NCI-H1694 treated with DMSO at 0.1 percent for 48 hours (cell line): ENCODE measurements at regions not wholly inside any gene's neighbourhood (a gene's known extent, or its start where the extent isn't known, plus 50 kb on each side); places are given as distances from the start of the nearest gene placed in this dataset.

ENCODE experiments used
- DNase-seq: peaks from one replicate; lab custom pipeline; 2025; lab: John Stamatoyannopoulos, UW

DNA sequence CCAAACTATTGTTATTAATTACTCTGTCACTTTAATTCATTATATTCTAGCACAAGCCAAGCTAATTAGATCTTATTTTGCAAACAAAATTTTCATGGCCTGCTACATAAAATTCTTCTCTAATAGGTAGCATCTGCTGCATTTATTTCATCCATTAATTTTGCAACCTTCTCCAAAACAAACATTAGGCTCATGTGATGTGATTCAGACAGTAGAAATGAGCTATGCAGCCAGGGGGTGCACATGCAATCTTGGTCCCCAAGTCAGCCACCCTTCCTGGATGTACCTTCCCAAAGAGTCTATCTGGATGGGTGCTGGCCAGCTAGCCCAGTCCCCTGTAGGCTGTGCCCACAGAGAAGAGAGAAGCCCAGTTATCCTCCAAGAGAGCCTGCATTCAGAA is 242.1 kb upstream of the OSR1 start:
- DNase-seq, result peak; percentile 53

DNA sequence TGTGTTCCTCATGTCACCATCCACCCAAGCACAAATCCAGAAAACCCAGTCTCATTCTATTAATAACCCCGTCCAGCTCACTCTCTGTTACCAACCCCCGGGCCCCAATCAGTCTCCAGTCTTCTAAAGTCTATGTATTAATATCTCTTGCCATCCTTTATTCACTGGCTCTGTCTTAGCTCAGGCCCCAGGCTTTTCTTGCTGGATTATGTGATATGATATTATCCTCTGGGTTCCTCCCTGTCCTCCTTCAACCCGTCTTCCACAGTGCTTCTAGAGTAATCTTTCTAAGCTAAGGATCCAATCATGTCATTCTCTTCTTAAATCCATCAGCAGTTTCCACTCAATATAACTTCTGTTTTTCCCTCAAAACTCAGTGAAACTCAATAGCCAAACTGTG is 240.5 kb upstream of the OSR1 start:
- DNase-seq, result no peak

DNA sequence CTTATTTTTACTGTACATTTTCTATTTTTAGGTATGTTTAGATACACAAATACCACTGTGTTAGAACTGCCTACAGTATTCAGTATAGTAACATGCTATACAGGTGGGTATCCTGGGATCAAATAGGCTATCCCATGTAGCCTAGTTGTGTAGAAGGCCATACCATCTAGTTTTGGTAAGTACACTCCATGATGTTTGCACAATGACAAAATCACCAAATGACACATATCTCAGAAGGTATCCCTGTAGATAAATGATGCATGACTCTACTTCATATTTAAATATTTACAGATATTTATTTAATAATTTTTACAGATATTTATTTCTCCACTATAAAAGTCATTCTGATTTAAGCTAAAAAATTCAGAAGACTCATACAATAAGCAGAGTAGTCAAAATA is 233.8 kb upstream of the OSR1 start:
- no peak for DNase-seq

DNA sequence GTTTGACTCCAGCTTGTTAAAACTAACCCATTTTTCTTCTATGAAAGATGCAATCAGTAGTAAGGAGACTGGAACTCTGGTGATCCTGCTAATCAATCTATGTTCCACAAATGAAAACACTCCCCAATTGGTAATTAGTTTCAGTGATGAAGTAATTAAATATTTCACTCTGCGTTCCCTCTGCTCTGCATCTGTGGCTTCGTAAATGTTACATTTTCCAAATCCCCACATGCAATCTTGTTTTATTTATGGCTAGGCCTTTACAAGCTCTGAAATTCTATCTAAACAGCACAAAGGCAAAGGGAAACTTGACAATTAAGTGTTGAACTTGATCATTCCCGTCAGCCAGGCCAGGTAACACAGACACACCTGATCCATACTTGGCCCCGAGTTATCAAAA is 231.4 kb upstream of the OSR1 start:
- DNase-seq, result no peak

DNA sequence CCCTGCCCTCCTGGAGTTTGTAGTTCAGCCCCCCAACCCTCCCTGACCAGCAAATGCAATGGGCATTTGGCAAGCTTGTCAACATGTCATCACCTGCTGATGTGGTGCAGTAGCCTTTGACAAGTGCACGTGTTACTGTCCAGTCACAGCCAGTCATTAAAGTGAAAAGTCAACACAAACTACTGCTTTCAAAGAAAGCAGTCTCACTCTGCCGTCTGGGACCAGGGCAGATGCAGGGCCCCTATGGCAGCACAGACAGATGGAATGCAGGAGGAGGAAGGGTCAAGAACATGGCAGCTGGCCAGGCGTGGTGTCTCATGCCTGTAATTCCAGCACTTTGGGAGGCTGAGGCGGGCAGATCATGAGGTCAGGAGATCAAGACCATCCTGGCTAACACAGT is 222.4 kb upstream of the OSR1 start:
- DNase-seq, result no peak

DNA sequence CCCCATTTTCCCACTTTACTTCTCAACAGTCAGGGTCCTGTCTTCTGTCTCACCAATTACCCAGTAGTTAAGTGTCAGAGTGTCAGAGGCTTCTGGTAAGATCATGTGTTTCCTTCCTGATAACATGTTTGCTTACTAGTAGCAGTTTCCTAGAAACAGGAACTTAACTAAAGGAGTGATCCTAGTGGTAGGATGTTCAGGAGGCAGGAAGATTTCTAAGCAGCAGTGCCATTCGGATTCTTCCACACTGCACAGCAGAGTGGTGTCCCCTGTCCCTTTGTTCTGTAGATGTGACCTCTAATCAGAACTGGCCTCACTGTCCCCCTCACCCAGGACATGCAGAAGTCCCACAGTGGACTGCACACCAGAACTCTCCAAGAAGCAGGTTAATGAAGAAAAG is 221.8 kb upstream of the OSR1 start:
- DNase-seq, result no peak

DNA sequence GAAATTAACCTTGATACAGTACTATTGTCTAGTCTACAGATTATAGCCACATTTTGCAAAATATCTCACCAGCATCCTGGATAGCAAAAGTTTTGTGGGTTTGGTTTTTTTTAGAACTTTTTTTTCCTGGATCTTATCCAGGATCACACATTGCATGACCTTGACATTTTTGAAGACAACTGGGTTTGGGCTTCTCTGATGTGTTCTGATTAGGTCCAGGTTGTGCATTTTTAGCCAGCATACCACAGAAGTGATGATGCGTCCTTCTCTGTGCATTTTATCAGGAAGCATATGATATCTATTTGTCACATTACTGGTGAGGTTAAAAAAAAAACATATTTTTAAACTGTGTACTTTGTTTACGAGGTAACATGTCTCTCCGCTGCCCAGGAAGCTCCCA is 221.0 kb upstream of the OSR1 start:
- no peak for DNase-seq

DNA sequence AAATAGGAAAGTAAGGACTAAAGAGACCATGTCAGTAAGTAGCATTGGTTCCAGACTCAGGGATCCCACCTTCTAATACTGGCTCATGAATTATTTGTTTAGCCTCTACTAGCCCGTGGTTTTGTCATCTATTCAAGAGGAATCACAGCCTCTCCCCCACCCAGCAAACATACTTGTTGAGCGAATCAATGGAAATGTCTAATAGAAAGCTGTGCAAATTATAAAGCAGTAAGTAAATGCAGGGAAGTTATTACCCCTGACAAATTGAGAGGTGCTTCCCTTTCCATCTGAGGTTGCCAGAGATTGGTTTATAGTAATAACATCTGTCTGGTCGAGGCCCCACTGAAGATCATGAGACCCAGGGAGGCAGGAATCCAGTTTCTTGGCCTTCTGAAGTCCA is 219.3 kb upstream of the OSR1 start:
- no peak for DNase-seq

DNA sequence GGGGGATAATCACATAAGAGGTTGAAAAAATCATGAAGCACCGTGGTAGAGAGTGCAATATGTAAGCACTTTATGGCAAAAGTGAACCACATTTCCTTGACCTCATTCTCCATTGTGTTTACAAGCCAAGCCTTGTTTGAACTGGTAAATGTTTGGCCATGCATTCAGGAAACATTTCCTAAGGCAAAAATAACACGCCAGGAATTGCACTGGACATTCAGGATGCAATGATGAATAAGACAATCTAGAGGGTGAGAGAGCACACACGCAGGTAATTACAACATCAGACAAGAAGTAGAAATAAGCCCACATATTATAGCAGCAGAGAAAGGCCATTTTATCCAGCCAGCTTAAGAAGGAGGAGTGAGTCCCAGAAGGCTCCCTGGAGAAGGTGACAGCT is 218.0 kb upstream of the OSR1 start:
- no peak for DNase-seq

DNA sequence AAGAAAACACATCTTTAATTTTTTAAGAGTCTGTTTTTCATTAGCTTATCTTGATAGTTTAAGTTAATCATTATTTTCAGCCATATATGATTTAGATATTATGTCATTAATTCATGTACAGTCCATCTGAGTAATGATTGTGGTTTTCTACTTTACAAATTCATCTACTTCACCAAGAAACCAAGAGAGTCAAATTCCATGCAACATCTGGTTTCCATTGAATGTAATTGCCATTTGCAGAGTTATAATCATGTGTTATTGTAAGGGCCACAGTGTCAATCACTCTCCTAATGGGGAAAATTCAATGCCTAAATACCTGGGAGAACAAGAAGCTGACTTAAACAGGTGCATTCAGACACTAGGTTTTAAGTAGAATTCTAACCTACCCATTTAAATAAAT is 217.2 kb upstream of the OSR1 start:
- no peak for DNase-seq

DNA sequence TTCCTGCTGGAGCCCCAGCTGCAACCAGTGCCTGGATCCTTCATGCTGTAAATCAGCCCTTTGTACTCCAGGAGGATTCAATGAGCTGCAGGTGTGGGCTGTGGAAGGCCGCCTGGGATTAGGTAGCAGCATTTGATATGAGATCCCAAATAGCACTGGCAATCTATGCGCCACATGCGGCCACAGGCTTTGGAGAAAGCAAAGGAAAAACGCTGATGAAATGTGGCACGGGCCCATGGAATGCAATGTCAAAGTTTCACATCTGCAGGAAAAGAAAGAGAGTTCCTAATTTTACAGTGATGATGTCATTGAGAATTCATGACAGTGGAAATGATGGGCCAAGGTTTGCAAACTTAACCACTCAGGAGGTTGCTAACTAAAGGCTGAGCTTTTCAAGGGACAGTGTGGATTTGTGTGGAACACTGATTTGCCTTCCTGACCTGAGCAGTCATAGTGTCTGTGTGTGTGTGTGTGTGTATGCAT is 216.4 kb upstream of the OSR1 start:
- no peak for DNase-seq

DNA sequence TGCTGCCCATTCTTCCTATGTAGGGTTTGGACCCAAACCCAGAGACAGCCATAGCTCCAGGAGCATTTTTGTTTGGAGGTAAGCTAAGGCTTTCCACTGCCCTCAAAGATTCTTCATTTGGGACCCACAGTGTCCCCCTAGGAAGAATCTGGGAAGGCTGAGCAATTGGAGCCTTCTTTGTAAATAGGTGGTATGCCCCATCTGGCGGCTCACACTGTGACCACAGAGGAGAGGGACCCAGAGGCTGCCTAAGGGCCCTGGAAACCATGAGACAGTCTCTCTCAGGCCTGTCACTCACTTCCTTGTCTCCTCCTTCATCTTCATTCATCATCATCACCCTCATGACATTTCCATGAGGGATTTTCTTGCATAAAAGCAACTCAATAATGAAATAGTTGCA is 215.4 kb upstream of the OSR1 start:
- no peak for DNase-seq

DNA sequence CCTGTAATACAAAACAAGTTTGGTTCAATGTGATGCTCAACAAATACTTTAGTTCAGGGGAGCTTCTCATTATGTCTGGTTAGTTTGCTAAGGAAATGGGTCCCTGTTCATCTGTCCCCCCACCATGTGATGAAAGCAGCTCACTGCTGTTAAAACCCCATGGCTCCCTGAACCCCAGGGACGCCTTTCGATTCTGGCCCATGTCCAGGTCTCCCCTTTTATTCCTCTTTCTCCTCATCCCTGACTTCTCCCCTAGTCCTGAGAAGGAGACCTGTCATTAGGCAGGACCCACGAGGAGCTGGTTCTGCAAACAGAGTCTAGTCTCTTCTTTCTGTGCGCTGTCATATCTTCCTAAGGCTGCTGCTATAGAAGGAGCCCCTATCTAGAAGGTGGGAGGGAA is 213.3 kb upstream of the OSR1 start:
- DNase-seq, result no peak

DNA sequence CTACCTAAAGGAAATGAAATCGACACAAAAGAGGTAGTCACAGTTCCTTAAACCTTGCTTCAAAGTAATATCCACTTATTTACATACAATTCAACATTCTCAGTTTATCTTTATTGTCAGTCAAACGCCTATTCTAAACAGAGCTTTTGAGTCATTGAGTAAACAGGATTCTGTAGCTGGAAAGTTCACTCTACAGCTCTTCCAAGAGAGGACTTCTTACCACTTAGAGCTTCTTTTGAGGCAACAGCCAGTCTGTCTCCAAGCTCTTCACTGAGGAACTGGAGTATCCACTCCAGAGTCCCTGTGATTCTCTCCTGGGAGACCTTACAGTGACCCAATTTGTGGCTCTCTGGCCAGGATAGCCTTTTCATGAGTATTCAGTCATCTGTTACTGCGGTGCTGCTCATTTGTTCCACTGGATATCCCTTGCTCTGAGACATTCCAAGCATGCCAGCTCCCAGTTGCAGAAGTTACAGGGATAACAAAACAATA is 210.9 kb upstream of the OSR1 start:
- DNase-seq, result no peak

DNA sequence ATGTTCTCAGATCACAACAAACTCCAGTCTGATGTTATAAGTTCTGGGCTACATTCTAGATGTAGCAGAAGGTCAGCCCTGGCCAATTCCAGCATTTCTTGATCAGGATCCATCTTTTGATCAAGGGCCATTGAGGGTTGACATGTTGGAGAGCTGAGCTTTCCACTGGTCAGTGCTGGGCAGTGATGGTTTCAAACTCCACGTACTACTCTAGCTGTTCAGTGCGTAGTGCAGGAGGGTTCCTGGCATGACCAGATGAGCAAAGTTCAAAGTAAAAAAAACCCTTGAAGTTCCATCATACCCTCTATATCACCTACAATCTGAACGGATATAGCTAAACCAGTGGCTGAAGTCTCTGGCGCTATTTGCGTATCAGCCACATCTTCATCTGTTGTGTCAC is 210.4 kb upstream of the OSR1 start:
- DNase-seq, result no peak

DNA sequence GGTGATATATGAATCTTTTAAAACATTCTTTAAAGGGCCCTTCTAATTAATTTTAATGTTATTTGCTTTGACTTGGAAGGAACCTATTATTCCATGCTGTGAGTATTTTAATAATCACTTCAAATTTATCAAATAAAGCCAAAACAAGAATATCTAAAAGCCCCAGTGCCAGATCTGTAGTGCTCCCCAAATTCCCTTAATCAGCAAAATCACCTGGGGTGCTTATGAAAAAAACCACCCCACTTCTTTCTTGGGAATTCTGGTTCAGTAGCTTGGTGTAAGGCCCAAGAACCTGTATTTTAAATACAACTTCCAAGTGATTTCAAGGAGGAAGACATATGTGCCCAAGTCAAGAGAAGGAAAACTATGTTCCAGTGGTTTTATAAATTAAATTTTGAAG is 202.4 kb upstream of the OSR1 start:
- DNase-seq, result no peak

DNA sequence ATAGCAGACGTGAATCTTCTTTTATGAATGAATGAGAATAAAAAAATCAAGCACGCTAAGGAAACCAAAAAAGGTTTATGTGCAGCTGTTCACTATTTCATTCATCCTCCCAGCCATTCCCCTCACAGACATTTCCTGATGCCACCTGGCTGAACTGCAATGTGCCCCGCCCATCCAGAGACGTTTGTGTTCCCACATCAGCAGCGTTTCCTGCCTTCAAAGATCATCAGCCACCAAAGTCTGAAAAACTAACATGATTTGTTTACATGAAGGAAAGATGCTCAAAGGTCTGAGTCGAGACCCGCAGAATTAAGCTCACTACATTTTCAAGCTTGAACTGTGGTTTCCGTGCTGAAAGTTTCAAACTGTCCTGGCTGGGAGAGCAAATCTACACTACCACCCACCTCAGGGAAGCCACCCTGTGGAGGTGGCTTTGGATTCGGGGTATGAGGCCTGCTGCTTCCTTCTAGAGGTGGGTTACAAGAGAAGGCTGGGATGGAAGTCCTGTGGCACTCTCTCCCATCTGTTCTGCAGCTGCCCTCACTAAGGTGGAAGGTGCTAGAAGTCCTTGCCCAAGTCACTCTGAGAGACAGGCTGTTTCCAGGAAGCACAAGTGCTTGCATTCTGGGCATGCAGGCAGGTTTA is 201.3 kb upstream of the OSR1 start:
- DNase-seq, result no peak

DNA sequence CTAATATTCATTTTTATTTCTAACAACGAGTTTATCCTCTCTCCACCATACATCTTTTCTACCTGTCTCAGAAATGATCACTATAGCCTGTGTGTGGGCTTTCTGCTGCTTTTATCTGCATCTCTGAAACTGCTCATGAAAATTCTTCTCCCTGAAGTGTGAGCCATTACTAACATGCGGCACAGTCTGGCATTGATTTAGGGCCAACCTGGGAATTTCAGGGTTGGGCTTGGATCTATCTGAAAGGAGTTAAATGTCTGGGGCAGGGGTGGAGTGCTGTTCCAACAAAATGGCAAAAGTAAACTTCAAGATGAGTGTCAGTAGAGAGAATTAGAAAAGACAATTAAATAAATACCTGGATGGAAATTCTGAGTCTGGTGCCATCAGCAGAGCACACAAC is 198.2 kb upstream of the OSR1 start:
- DNase-seq, result no peak

DNA sequence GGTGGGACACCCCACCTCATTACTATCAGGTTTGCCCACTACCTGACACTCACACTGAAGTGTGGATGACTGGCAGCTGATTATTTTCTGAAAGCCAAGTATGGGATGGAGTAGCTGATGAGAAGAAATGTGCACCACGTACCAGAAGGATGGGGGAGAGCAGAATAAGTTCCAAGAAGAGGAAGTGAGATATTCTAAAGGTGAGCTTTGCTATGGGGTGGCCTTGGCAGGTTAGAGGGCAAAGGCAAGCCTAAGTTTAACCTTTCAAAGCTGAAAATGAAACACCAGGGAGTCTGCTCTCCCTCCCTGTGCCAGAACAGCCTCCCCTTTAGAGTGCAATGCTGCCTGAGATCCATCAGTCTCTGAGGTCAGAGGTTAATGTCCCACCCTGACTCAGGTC is 196.1 kb upstream of the OSR1 start:
- no peak for DNase-seq

DNA sequence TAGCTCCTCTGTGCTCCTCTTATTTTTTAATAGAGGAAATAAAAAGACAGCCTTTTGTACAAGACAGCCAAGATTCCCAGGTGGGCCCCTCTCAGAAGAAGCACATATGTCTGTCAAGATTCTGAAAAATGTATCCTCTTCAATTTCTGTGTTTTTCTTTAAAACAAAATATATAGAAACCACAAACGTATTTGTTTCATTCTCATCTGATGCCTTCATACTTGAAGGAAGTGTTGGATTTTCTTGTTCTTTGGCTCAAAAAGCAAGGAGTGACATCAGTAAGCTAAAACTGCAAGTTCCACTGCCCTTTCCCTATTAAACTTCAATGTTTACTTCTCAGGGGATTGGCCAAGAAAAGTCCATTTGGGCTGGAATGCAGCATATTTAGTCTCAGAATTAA is 193.8 kb upstream of the OSR1 start:
- no peak for DNase-seq

DNA sequence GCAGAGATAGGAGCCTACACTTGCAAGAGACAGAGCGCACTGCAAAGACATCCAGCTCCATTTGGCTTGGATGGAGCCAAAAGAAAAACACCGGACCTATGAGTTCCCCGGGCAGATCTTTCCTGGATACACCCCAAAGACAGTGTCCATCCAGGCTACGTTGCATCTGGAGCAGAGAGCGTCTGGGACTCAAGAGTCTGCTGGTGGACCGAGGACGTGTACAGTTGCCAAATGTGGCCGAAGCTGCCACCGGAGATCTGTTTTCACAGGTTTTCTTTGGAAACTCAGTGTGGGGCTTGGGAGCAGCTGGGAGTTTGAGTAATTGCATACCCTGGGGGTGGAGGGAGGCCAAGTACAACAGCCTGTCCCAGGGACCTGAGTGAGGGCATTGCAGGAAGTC is 192.3 kb upstream of the OSR1 start:
- no peak for DNase-seq

DNA sequence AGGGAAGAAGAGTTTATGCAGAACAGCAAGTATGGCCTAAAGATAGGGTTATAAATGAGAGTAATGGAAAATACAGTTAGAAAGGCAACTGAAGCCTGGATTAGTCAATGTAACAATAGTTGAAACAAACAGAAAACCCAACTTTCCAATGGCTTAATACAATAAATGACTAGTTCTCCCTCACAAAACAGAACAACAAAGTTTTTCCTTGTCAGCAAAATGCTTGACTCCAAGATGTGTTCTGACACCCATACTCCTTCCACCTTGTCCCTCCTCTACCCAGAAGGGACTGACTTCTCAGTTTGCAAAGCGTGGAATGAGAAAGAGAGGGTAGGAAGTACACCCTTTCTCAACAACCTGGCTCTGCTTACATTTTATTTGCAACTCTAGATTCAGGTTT is 191.4 kb upstream of the OSR1 start:
- DNase-seq, result no peak

DNA sequence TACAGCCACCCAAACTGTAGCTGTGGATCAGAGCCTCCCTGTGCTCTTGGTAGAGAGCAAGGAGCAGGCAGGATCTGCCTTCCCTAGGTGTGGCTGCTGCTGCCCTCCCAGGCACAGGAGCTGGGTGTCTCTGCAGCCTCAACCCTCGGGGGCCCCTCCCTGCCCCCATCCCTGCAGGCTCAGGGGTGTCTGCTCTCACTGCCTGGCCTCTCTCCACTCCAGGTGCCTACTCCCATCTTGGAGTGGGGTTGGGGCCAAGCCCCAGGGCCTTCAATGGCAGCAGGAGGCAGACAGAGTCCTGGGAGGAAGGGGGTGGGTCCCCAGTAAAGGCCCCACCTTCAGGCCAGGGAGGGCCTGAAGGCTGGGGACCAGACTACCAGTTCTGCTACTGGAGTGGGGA is 189.7 kb upstream of the OSR1 start:
- DNase-seq, result no peak

DNA sequence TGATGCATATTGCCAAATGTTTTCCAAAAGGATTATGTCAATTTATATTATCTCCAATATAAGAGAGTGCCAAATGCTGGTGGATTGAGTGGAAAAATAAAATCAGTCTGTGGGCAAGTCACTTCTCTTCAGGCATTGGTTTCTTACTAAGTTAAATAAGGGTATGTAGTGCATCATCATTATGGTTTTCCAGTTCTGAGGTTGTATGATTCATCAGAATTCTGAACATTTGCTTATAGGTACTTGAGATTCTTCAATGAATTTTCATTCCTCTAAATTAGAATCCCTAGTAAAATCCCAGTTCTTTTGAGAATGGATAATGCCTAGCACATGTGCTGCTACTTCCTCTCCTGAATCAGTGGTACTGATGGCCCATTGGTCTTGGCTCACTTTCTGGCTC is 188.9 kb upstream of the OSR1 start:
- no peak for DNase-seq

DNA sequence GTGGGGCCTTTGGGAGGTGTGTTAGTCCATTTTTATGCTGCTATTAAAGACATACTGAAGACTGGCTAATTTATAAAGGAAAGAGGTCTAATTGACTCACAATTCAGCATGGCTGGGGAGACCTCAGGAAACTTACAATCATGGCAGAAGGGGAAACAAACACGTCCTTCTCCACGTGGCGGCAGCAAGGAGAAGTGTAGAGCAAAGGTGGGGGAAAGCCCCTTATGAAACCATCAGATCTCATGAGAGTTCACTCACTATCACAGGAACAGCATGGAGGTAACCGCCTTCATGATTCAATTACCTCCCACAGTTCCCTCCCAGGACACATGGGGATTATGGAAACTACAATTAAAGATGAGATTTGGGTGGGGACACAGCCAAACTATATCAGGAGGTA is 187.1 kb upstream of the OSR1 start:
- no peak for DNase-seq
